ENCODE measurements at regions not wholly inside any gene's neighbourhood (a gene's known extent, or its start where the extent isn't known, plus 50 kb on each side); places are given as distances from the start of the nearest gene placed in this dataset.

- TF ChIP-seq EP300 (IDR thresholded peaks at IDR 0.05) (no peak), POLR2A (IDR thresholded peaks at IDR 0.05) (no peak), POLR2AphosphoS5 (IDR thresholded peaks at IDR 0.05) (no peak)
- TF ChIP-seq, protein P1, sequence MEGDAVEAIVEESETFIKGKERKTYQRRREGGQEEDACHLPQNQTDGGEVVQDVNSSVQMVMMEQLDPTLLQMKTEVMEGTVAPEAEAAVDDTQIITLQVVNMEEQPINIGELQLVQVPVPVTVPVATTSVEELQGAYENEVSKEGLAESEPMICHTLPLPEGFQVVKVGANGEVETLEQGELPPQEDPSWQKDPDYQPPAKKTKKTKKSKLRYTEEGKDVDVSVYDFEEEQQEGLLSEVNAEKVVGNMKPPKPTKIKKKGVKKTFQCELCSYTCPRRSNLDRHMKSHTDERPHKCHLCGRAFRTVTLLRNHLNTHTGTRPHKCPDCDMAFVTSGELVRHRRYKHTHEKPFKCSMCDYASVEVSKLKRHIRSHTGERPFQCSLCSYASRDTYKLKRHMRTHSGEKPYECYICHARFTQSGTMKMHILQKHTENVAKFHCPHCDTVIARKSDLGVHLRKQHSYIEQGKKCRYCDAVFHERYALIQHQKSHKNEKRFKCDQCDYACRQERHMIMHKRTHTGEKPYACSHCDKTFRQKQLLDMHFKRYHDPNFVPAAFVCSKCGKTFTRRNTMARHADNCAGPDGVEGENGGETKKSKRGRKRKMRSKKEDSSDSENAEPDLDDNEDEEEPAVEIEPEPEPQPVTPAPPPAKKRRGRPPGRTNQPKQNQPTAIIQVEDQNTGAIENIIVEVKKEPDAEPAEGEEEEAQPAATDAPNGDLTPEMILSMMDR (IDR thresholded peaks at IDR 0.05): no peak
- Histone ChIP-seq H3K4me3 (no peak overlapping the region), H3K4me1 (no peaks in the 10 kb centered on the region), H3K27me3 (no peaks in the 10 kb centered on the region), H3K27ac (no peak overlapping the region), H3K36me3 (no peaks in the 10 kb centered on the region), H3K9me3 (no peaks in the 10 kb centered on the region)
- DNase-seq (ENCODE audit: low spot score in 2 of 2): no peak
- 0% methylated on average over 1 of the region's 1 CpG for WGBS
Observed at GRCh38 chr7:114835861-114836260, 86.0 kb upstream of the MDFIC start.

- H3K4me3 ChIP-seq: no peak overlapping the region
- 74% methylated on average over 5 of the region's 5 CpGs for WGBS
- no peaks in the 10 kb centered on the region for H3K4me1 ChIP-seq
- TF ChIP-seq POLR2AphosphoS5 (IDR thresholded peaks at IDR 0.05): no peak
- TF ChIP-seq, protein P1 (IDR thresholded peaks at IDR 0.05): no peak
- no peak for TF ChIP-seq EP300 (IDR thresholded peaks at IDR 0.05)
- no peak for TF ChIP-seq POLR2A (IDR thresholded peaks at IDR 0.05)
- H3K27ac ChIP-seq: no peak overlapping the region
- no peaks in the 10 kb centered on the region for H3K36me3 ChIP-seq
- H3K27me3 ChIP-seq: no peaks in the 10 kb centered on the region
- no peak for DNase-seq (ENCODE audit: low spot score in 2 of 2)
- no peaks in the 10 kb centered on the region for H3K9me3 ChIP-seq
Observed at GRCh38 chr7:114842551-114843065, 79.3 kb upstream of the MDFIC start.

GRCh38 chr7:114843102-114843501 lies 78.8 kb upstream of the MDFIC start:
- H3K36me3 ChIP-seq: no peaks in the 10 kb centered on the region

GRCh38 chr7:114851406-114852061 lies 70.4 kb upstream of the MDFIC start:
- WGBS: 53% methylated on average over 3 of the region's 3 CpGs
- H3K27ac ChIP-seq: no peak overlapping the region
- no peaks in the 10 kb centered on the region for H3K4me1 ChIP-seq
- H3K9me3 ChIP-seq: no peaks in the 10 kb centered on the region
- no peaks in the 10 kb centered on the region for H3K36me3 ChIP-seq
- H3K27me3 ChIP-seq: no peaks in the 10 kb centered on the region
- TF ChIP-seq POLR2AphosphoS5 (IDR thresholded peaks at IDR 0.05) (no peak), POLR2A (IDR thresholded peaks at IDR 0.05) (no peak), EP300 (IDR thresholded peaks at IDR 0.05) (no peak)
- TF ChIP-seq, protein P1 (IDR thresholded peaks at IDR 0.05): no peak
- DNase-seq (ENCODE audit: low spot score in 2 of 2): no peak
- H3K4me3 ChIP-seq: no peak overlapping the region

More at GRCh38 chr7:114843102-114843501, 78.8 kb upstream of the MDFIC start:
- no peaks in the 10 kb centered on the region for H3K9me3 ChIP-seq
- H3K4me3 ChIP-seq: no peak overlapping the region
- no peaks in the 10 kb centered on the region for H3K4me1 ChIP-seq
- no peak overlapping the region for H3K27ac ChIP-seq
- 84% methylated on average over 3 of the region's 3 CpGs for WGBS
- no peak for TF ChIP-seq EP300 (IDR thresholded peaks at IDR 0.05)
- TF ChIP-seq POLR2A (IDR thresholded peaks at IDR 0.05): no peak
- no peak for TF ChIP-seq POLR2AphosphoS5 (IDR thresholded peaks at IDR 0.05)
- TF ChIP-seq, protein P1 (IDR thresholded peaks at IDR 0.05): no peak
- no peaks in the 10 kb centered on the region for H3K27me3 ChIP-seq
- no peak for DNase-seq (ENCODE audit: low spot score in 2 of 2)

GRCh38 chr7:114852293-114852692 lies 69.6 kb upstream of the MDFIC start:
- no peak for DNase-seq (ENCODE audit: low spot score in 2 of 2)
- no peak overlapping the region for H3K4me3 ChIP-seq
- no peaks in the 10 kb centered on the region for H3K4me1 ChIP-seq
- no peaks in the 10 kb centered on the region for H3K36me3 ChIP-seq
- TF ChIP-seq POLR2A (IDR thresholded peaks at IDR 0.05) (no peak), POLR2AphosphoS5 (IDR thresholded peaks at IDR 0.05) (no peak), EP300 (IDR thresholded peaks at IDR 0.05) (no peak)
- TF ChIP-seq, protein P1 (IDR thresholded peaks at IDR 0.05): no peak
- H3K27ac ChIP-seq: no peak overlapping the region
- no peaks in the 10 kb centered on the region for H3K27me3 ChIP-seq
- H3K9me3 ChIP-seq: no peaks in the 10 kb centered on the region
